ENCODE measurements at regions not wholly inside any gene's neighbourhood (a gene's known extent, or its start where the extent isn't known, plus 50 kb on each side); places are given as distances from the start of the nearest gene placed in this dataset.

DNA sequence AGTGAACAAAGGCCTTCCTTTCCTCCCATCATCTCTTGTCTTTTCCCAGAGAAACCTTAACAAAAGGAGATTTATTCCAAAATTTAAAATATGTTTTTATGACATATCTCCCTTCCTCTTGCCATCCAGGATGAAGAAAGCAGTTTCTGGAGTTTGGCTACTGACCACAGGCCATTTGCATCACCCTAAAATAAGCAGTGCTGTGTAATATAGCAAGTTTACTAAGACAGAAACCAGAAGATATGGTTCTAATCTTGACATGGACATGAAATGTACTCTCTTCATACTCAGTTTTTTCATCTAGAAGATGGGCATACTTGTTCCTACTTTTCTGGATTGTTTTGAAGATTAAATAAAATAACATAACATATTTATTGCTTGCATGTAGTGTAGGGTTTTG lies 50.2 kb upstream of the ZFAND5 start:
- Histone ChIP-seq H3K4me3 (ENCODE audit: low read depth, low read length) (no peak overlapping the region), H3K36me3 (ENCODE audit: control insufficient read depth in 2 of 2, insufficient read depth in 1 of 2, low read length in 2 of 2) (no peaks in the 10 kb centered on the region), H3K27ac (ENCODE audit: extremely low read depth, low read depth, low read length) (no peak overlapping the region), H3K9me3 (ENCODE audit: control insufficient read depth, insufficient read depth, low read depth, low read length) (no peaks in the 10 kb centered on the region), H3K4me1 (ENCODE audit: control insufficient read depth, insufficient read depth, low read length) (no peaks in the 10 kb centered on the region)
- peak; percentile 70 for TF ChIP-seq ZNF623 (tag by site-specific recombination; IDR thresholded peaks at IDR 0.05)
- TF ChIP-seq, protein P1, sequence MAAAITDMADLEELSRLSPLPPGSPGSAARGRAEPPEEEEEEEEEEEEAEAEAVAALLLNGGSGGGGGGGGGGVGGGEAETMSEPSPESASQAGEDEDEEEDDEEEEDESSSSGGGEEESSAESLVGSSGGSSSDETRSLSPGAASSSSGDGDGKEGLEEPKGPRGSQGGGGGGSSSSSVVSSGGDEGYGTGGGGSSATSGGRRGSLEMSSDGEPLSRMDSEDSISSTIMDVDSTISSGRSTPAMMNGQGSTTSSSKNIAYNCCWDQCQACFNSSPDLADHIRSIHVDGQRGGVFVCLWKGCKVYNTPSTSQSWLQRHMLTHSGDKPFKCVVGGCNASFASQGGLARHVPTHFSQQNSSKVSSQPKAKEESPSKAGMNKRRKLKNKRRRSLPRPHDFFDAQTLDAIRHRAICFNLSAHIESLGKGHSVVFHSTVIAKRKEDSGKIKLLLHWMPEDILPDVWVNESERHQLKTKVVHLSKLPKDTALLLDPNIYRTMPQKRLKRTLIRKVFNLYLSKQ (tag by site-specific recombination; IDR thresholded peaks at IDR 0.05; ENCODE audit: borderline replicate concordance), result no peak
- TF ChIP-seq HOXD13 (CRISPR knock-in tag; IDR thresholded peaks at IDR 0.05; ENCODE audit: borderline replicate concordance), result no peak
- no peak for TF ChIP-seq ZNF311 (tag by site-specific recombination; IDR thresholded peaks at IDR 0.05; ENCODE audit: borderline replicate concordance)
- TF ChIP-seq GFI1B (tag by site-specific recombination; IDR thresholded peaks at IDR 0.05), result no peak
- POLR2A ChIA-PET, result no interaction called here
- CTCF ChIA-PET, result no interaction called here
